ENCODE measurements at regions not wholly inside any gene's neighbourhood (a gene's known extent, or its start where the extent isn't known, plus 50 kb on each side); places are given as distances from the start of the nearest gene placed in this dataset.

- TF ChIP-seq, protein P1, sequence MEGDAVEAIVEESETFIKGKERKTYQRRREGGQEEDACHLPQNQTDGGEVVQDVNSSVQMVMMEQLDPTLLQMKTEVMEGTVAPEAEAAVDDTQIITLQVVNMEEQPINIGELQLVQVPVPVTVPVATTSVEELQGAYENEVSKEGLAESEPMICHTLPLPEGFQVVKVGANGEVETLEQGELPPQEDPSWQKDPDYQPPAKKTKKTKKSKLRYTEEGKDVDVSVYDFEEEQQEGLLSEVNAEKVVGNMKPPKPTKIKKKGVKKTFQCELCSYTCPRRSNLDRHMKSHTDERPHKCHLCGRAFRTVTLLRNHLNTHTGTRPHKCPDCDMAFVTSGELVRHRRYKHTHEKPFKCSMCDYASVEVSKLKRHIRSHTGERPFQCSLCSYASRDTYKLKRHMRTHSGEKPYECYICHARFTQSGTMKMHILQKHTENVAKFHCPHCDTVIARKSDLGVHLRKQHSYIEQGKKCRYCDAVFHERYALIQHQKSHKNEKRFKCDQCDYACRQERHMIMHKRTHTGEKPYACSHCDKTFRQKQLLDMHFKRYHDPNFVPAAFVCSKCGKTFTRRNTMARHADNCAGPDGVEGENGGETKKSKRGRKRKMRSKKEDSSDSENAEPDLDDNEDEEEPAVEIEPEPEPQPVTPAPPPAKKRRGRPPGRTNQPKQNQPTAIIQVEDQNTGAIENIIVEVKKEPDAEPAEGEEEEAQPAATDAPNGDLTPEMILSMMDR (IDR thresholded peaks at IDR 0.05; ENCODE audit: borderline replicate concordance, extremely low read depth, low read length, poor library complexity, severe bottlenecking), result no peak
- no peak for TF ChIP-seq EZH2 (IDR thresholded peaks at IDR 0.05; ENCODE audit: borderline replicate concordance, low read depth, low read length, severe bottlenecking)
Measured at GRCh38 chr10:30540276-30540675, 89.3 kb downstream of the LYZL2 start.
